H1 (cell line): ENCODE measurements at regions not wholly inside any gene's neighbourhood (a gene's known extent, or its start where the extent isn't known, plus 50 kb on each side); places are given as distances from the start of the nearest gene placed in this dataset.

Source experiments
- CTCF ChIA-PET: fragments of 300-600 bp; sonication (Branson Sonifier 250); formaldehyde crosslinking; loops from one replicate; lab custom pipeline; 2021; ENCODE audit not compliant: partially characterized antibody; lab: Charles Lee
- POLR2A ChIA-PET: fragments of 300-600 bp; sonication (Branson Sonifier 250); formaldehyde crosslinking; loops from one replicate; lab custom pipeline; 2021; ENCODE audit warnings: inconsistent platforms; ENCODE audit not compliant: partially characterized antibody; lab: Charles Lee
- DNase-seq, 2 experiments: peaks; one replicate each; pipeline versions ENCODE4 v3.0.0 to v3.0.0-alpha.2; 2010 to 2022; ENCODE audit warnings: low spot score in 2 of 2, low read depth in 1 of 2, mixed read lengths in 1 of 2
- FAIRE-seq: peaks from 2 replicates; lab custom pipeline; 2011; peaks lifted over from hg19 to GRCh38; lab: Jason Lieb, UNC
- H2AFZ ChIP-seq: 2 replicates; pipeline ENCODE4 v1.8.1; 2012; ENCODE audit warnings: low read length, inconsistent platforms
- H2AK5ac ChIP-seq: 2 replicates; pipeline ENCODE4 v1.6.1; 2013; ENCODE audit warnings: low read depth, low read length
- H2BK120ac ChIP-seq: replicated peaks from 2 replicates; pipeline ENCODE3; 2013; ENCODE audit warnings: low read depth, low read length, inconsistent platforms
- H2BK12ac ChIP-seq: 2 replicates; pipeline ENCODE4 v1.6.1; 2013; ENCODE audit warnings: low read depth, low read length
- H2BK15ac ChIP-seq: 2 replicates; pipeline ENCODE4 v1.6.1; 2013; ENCODE audit warnings: low read length
- H2BK20ac ChIP-seq: 2 replicates; pipeline ENCODE4 v1.6.1; 2013; ENCODE audit warnings: low read length
- H2BK5ac ChIP-seq: 2 replicates; pipeline ENCODE4 v1.6.1; 2013; ENCODE audit warnings: low read depth, low read length
- H3K14ac ChIP-seq: 2 replicates; pipeline ENCODE4 v1.6.1; 2013; ENCODE audit warnings: inconsistent platforms; ENCODE audit not compliant: insufficient read length
- H3K18ac ChIP-seq: 2 replicates; pipeline ENCODE4 v1.6.1; 2013; ENCODE audit warnings: low read length; ENCODE audit errors: extremely low read depth
- H3K23ac ChIP-seq: 2 replicates; pipeline ENCODE4 v1.6.1; 2013; ENCODE audit warnings: inconsistent platforms; ENCODE audit not compliant: insufficient read length
- H3K23me2 ChIP-seq: 2 replicates; pipeline ENCODE4 v1.6.1; 2013; ENCODE audit warnings: low read depth, low read length
- H3K27ac ChIP-seq: 2 replicates; pipeline ENCODE4 v1.6.1; 2011; ENCODE audit warnings: low read depth, low read length, inconsistent platforms
- H3K27me3 ChIP-seq, 4 experiments: replicated peaks in 1 of 4; 1 replicate in 1 of 4; 2 replicates in 3 of 4; pipeline versions ENCODE4 v1.6.1 to v1.8.1; 2011 to 2013; ENCODE audit warnings: low read length in 3 of 4, mild to moderate bottlenecking in 3 of 4, inconsistent platforms in 2 of 4, mixed read lengths in 2 of 4, moderate library complexity in 1 of 4; ENCODE audit not compliant: control insufficient read depth in 3 of 4, insufficient read depth in 3 of 4; ENCODE audit errors: extremely low read depth in 1 of 4
- H3K36me3 ChIP-seq, 4 experiments: 2 replicates each; pipeline versions ENCODE4 v1.6.1 to v1.8.1; 2011 to 2013; ENCODE audit warnings: mild to moderate bottlenecking in 4 of 4, low read length in 3 of 4, moderate library complexity in 2 of 4, control low read depth in 1 of 4, inconsistent platforms in 1 of 4; ENCODE audit not compliant: insufficient read depth in 4 of 4, control insufficient read depth in 2 of 4
- H3K4ac ChIP-seq: replicated peaks from 2 replicates; pipeline ENCODE3; 2013; ENCODE audit warnings: low read length, low read depth, mixed read lengths, inconsistent platforms; ENCODE audit not compliant: insufficient read length
- H3K4me1 ChIP-seq, 4 experiments: replicated peaks in 1 of 4; 1 replicate in 1 of 4; 2 replicates in 3 of 4; pipeline versions ENCODE4 v1.6.1 to v1.8.1; 2011 to 2013; ENCODE audit warnings: low read length in 3 of 4, inconsistent platforms in 2 of 4, mixed read lengths in 1 of 4; ENCODE audit not compliant: insufficient read depth in 4 of 4, control insufficient read depth in 3 of 4
- H3K4me2 ChIP-seq, 2 experiments: 2 replicates each; pipeline versions ENCODE4 v1.6.1 to v1.8.1; 2011 to 2013; ENCODE audit warnings: low read depth in 2 of 2, low read length in 2 of 2, control low read depth in 1 of 2, inconsistent platforms in 1 of 2, mild to moderate bottlenecking in 1 of 2; ENCODE audit not compliant: insufficient read depth in 1 of 2
- H3K4me3 ChIP-seq, 4 experiments: fragments of 200-600, 300-600 bp in 1 of 4; sonication (generic), shearing (Covaris generic), sonication (Bioruptor Twin) in 1 of 4; 2 replicates each; pipeline versions ENCODE4 v1.5.1 to v1.8.1; 2011 to 2016; ENCODE audit warnings: low read length in 4 of 4, low read depth in 3 of 4, control low read depth in 2 of 4, inconsistent platforms in 2 of 4, mild to moderate bottlenecking in 2 of 4, mixed read lengths in 1 of 4, moderate library complexity in 1 of 4; ENCODE audit not compliant: insufficient read depth in 2 of 4; ENCODE audit errors: extremely low read depth in 1 of 4
- H3K56ac ChIP-seq: replicated peaks from 2 replicates; pipeline ENCODE3; 2013; ENCODE audit warnings: low read depth, mild to moderate bottlenecking, mixed read lengths, low read length, inconsistent platforms; ENCODE audit not compliant: insufficient read length
- H3K79me1 ChIP-seq: 2 replicates; pipeline ENCODE4 v1.6.1; 2013; ENCODE audit warnings: low read depth, low read length, control low read depth
- H3K79me2 ChIP-seq, 2 experiments: 2 replicates each; pipeline versions ENCODE4 v1.6.1 to v1.8.1; 2012 to 2013; ENCODE audit warnings: low read length in 2 of 2, mild to moderate bottlenecking in 2 of 2, inconsistent platforms in 1 of 2; ENCODE audit not compliant: insufficient read depth in 2 of 2, control insufficient read depth in 1 of 2
- H3K9ac ChIP-seq, 4 experiments: replicated peaks in 1 of 4; 1 replicate in 1 of 4; 2 replicates in 3 of 4; pipeline versions ENCODE4 v1.6.1 to v1.8.1; 2011 to 2013; ENCODE audit warnings: low read depth in 3 of 4, low read length in 3 of 4, control low read depth in 2 of 4, mild to moderate bottlenecking in 2 of 4, moderate library complexity in 2 of 4, inconsistent platforms in 1 of 4; ENCODE audit errors: extremely low read depth in 1 of 4
- H3K9me3 ChIP-seq, 2 experiments: 2 replicates each; pipeline versions ENCODE4 v1.6.1 to v1.8.1; 2012 to 2013; ENCODE audit warnings: mild to moderate bottlenecking in 2 of 2, moderate library complexity in 2 of 2, control low read depth in 1 of 2, inconsistent platforms in 1 of 2, low read depth in 1 of 2, low read length in 1 of 2, mixed read lengths in 1 of 2; ENCODE audit not compliant: insufficient read depth in 2 of 2
- H4K20me1 ChIP-seq, 2 experiments: replicated peaks in 1 of 2; 2 replicates each; pipeline versions ENCODE3 to v1.8.1; 2011 to 2013; ENCODE audit warnings: inconsistent platforms in 2 of 2, low read length in 2 of 2, mild to moderate bottlenecking in 1 of 2; ENCODE audit not compliant: insufficient read depth in 2 of 2, control insufficient read depth in 1 of 2
- H4K5ac ChIP-seq: 2 replicates; pipeline ENCODE4 v1.6.1; 2013; ENCODE audit warnings: low read length, low read depth, mixed read lengths, inconsistent platforms; ENCODE audit not compliant: insufficient read length
- H4K8ac ChIP-seq: 2 replicates; pipeline ENCODE4 v1.8.0; 2013; ENCODE audit warnings: mild to moderate bottlenecking, moderate library complexity, low read length, inconsistent platforms; ENCODE audit not compliant: insufficient read depth; ENCODE audit errors: extremely low read depth
- H4K91ac ChIP-seq: replicated peaks from 2 replicates; pipeline ENCODE3; 2013; ENCODE audit warnings: low read length, mixed read lengths, inconsistent platforms; ENCODE audit not compliant: insufficient read length
- CHD2 ChIP-seq: IDR thresholded peaks from 2 replicates; pipeline ENCODE4 v1.6.1; 2012; ENCODE audit warnings: low read length, improper control_type of control experiment
- WGBS, 2 experiments: shearing (Covaris generic) in 1 of 2; methylation state at CpG; one replicate each; pipeline versions ENCODE4 v1.1.6 to v1.1.7; 2013 to 2015; ENCODE audit warnings: low lambda C conversion rate in 2 of 2, mixed read lengths in 2 of 2, inconsistent platforms in 1 of 2, low coverage in 1 of 2, missing lambda C conversion rate in 1 of 2; ENCODE audit not compliant: insufficient replicate concordance in 2 of 2, insufficient coverage in 1 of 2, insufficient read length in 1 of 2; ENCODE audit errors: extremely low coverage in 1 of 2, missing lambda C conversion rate in 1 of 2; 5-methylcytosine and 5-hydroxymethylcytosine counted together

- WGBS, 2 experiments, result 74% methylated on average over 7 of the region's 7 CpGs; no CpG with 5 or more reads in 1 of the 2 experiments
- Histone ChIP-seq H3K9me3 (no peaks in the 10 kb centered on the region), H2BK120ac (no peak overlapping the region), H2AFZ (no peak overlapping the region), H3K9ac (no peak overlapping the region), H3K79me1 (no peaks in the 10 kb centered on the region), H4K8ac (no peak overlapping the region), H4K5ac (no peak overlapping the region), H3K27ac (no peak overlapping the region), H3K23me2 (no peaks in the 10 kb centered on the region), H4K91ac (no peak overlapping the region), H3K14ac (no peak overlapping the region), H3K18ac (no peak overlapping the region), H3K36me3 (no peaks in the 10 kb centered on the region), H3K27me3 (no peaks in the 10 kb centered on the region), H3K4ac (no peak overlapping the region), H3K4me1 (no peaks in the 10 kb centered on the region), H2BK5ac (no peak overlapping the region), H3K23ac (no peak overlapping the region), H3K56ac (no peak overlapping the region), H3K4me3 (no peak overlapping the region), H2BK20ac (no peak overlapping the region), H2BK12ac (no peak overlapping the region), H2BK15ac (no peak overlapping the region), H3K4me2 (no peak overlapping the region), H3K79me2 (no peaks in the 10 kb centered on the region), H2AK5ac (no peak overlapping the region), H4K20me1 (no peaks in the 10 kb centered on the region)
- no peak for DNase-seq
- ChIA-PET POLR2A (no interaction called here), CTCF (interaction anchor here (1.1 to 3.2 kb wide), 5 partner anchors 12 to 344 kb away, joined by 3 to 14 read pairs (median 4); no protein-coding TSS in a partner anchor)
- TF ChIP-seq CHD2, result no peak
- no peak for FAIRE-seq
These were observed 391.2 kb downstream of the IL20RB start for GRCh38 chr3:137348936-137349335.
